ENCODE measurements at regions not wholly inside any gene's neighbourhood (a gene's known extent, or its start where the extent isn't known, plus 50 kb on each side); places are given as distances from the start of the nearest gene placed in this dataset.

DNA sequence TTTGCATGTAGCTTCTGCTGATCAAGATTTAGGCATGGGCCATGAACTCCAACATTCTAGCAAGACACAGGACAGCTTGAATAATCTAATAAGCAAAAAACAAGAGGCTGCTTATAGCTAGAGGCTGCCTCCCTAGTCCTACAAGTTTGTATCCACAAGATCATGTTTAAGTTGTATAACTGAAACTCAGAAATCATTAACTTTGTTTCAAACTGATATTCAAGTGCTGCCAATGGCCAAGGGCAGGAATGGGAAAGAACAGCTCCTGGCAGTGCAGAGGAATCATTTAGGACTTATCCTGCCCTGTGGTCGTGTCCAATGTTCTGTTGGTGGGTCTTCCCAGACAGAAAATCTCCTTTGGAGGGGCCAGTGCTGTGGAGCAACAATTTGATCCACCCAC, 209.6 kb upstream of the DDI1 start (continued):
- TF ChIP-seq, protein P1, sequence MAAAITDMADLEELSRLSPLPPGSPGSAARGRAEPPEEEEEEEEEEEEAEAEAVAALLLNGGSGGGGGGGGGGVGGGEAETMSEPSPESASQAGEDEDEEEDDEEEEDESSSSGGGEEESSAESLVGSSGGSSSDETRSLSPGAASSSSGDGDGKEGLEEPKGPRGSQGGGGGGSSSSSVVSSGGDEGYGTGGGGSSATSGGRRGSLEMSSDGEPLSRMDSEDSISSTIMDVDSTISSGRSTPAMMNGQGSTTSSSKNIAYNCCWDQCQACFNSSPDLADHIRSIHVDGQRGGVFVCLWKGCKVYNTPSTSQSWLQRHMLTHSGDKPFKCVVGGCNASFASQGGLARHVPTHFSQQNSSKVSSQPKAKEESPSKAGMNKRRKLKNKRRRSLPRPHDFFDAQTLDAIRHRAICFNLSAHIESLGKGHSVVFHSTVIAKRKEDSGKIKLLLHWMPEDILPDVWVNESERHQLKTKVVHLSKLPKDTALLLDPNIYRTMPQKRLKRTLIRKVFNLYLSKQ (tag by site-specific recombination; IDR thresholded peaks at IDR 0.05; ENCODE audit: borderline replicate concordance): no peak

DNA sequence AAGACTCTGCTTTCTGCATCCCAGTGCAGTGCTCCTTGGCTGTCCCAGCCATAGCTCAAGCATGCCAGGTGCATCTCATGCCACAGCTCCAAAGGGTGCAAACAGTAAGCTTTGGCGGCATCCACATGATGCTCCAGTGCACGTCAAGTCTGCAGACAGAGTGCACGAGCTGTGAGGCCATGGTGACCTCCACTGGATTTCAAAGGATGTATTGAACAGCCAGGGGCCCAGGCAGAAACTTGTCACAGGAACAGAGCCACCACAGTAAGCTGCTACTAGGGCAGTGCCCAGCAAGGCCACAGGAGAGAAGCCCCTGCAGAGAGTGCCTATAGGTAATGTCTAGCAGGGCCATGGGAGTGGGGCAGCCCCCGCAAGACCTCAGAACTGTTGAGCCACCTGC, 206.8 kb upstream of the DDI1 start:
- H3K27ac ChIP-seq (ENCODE audit: extremely low read depth, low read depth, low read length): no peak overlapping the region
- no peaks in the 10 kb centered on the region for H3K9me3 ChIP-seq (ENCODE audit: control insufficient read depth, insufficient read depth, low read depth, low read length)
- ChIA-PET POLR2A (no interaction called here), CTCF (no interaction called here)
- H3K36me3 ChIP-seq (ENCODE audit: control insufficient read depth in 2 of 2, insufficient read depth in 1 of 2, low read length in 2 of 2): no peaks in the 10 kb centered on the region
- no peaks in the 10 kb centered on the region for H3K4me1 ChIP-seq (ENCODE audit: control insufficient read depth, insufficient read depth, low read length)
- TF ChIP-seq TCF7L2 (IDR thresholded peaks at IDR 0.05; ENCODE audit: borderline replicate concordance, low read depth, low read length) (no peak), ZBTB48 (tag by site-specific recombination; IDR thresholded peaks at IDR 0.05) (no peak), KLF1 (tag by site-specific recombination; IDR thresholded peaks at IDR 0.05) (no peak), SP7 (tag by site-specific recombination; IDR thresholded peaks at IDR 0.05) (no peak), ZNF24 (tag by site-specific recombination; IDR thresholded peaks at IDR 0.05) (no peak), ZNF169 (tag by site-specific recombination; IDR thresholded peaks at IDR 0.05) (no peak), ZNF121 (tag by site-specific recombination; IDR thresholded peaks at IDR 0.05) (no peak), ZNF518A (tag by site-specific recombination; conservative IDR thresholded peaks at IDR 0.05; ENCODE audit: low read depth) (no peak), ZNF785 (tag by site-specific recombination; IDR thresholded peaks at IDR 0.05) (no peak), ZSCAN5A (tag by site-specific recombination; IDR thresholded peaks at IDR 0.05) (no peak), KLF16 (tag by site-specific recombination; IDR thresholded peaks at IDR 0.05) (no peak), ZNF416 (tag by site-specific recombination; IDR thresholded peaks at IDR 0.05) (no peak), ZNF645 (tag by site-specific recombination; IDR thresholded peaks at IDR 0.05) (no peak), KLF17 (tag by site-specific recombination; IDR thresholded peaks at IDR 0.05) (no peak), ZSCAN30 (tag by site-specific recombination; IDR thresholded peaks at IDR 0.05) (no peak), ZNF670 (tag by site-specific recombination; IDR thresholded peaks at IDR 0.05; ENCODE audit: low read depth) (no peak), ZNF514 (tag by site-specific recombination; IDR thresholded peaks at IDR 0.05) (no peak)
- TF ChIP-seq, protein P2, sequence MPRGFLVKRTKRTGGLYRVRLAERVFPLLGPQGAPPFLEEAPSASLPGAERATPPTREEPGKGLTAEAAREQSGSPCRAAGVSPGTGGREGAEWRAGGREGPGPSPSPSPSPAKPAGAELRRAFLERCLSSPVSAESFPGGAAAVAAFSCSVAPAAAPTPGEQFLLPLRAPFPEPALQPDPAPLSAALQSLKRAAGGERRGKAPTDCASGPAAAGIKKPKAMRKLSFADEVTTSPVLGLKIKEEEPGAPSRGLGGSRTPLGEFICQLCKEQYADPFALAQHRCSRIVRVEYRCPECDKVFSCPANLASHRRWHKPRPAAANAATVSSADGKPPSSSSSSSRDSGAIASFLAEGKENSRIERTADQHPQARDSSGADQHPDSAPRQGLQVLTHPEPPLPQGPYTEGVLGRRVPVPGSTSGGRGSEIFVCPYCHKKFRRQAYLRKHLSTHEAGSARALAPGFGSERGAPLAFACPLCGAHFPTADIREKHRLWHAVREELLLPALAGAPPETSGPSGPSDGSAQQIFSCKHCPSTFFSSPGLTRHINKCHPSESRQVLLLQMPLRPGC (tag by site-specific recombination; IDR thresholded peaks at IDR 0.05): no peak
- TF ChIP-seq, protein P3, sequence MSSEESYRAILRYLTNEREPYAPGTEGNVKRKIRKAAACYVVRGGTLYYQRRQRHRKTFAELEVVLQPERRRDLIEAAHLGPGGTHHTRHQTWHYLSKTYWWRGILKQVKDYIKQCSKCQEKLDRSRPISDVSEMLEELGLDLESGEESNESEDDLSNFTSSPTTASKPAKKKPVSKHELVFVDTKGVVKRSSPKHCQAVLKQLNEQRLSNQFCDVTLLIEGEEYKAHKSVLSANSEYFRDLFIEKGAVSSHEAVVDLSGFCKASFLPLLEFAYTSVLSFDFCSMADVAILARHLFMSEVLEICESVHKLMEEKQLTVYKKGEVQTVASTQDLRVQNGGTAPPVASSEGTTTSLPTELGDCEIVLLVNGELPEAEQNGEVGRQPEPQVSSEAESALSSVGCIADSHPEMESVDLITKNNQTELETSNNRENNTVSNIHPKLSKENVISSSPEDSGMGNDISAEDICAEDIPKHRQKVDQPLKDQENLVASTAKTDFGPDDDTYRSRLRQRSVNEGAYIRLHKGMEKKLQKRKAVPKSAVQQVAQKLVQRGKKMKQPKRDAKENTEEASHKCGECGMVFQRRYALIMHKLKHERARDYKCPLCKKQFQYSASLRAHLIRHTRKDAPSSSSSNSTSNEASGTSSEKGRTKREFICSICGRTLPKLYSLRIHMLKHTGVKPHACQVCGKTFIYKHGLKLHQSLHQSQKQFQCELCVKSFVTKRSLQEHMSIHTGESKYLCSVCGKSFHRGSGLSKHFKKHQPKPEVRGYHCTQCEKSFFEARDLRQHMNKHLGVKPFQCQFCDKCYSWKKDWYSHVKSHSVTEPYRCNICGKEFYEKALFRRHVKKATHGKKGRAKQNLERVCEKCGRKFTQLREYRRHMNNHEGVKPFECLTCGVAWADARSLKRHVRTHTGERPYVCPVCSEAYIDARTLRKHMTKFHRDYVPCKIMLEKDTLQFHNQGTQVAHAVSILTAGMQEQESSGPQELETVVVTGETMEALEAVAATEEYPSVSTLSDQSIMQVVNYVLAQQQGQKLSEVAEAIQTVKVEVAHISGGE (tag by site-specific recombination; conservative IDR thresholded peaks at IDR 0.05; ENCODE audit: low read depth): no peak
- H3K4me3 ChIP-seq (ENCODE audit: low read depth, low read length): no peak overlapping the region

Measured in HEK293 (cell line).